Central memory CD4-positive, alpha-beta T cell (primary cell): ENCODE measurements at regions not wholly inside any gene's neighbourhood (a gene's known extent, or its start where the extent isn't known, plus 50 kb on each side); places are given as distances from the start of the nearest gene placed in this dataset.

Experiments used
- DNase-seq: peaks from one replicate; pipeline ENCODE4 v3.0.0; 2022

- no peak for DNase-seq
Observed at GRCh38 chr4:54915276-54915675, 210.1 kb downstream of the KDR start.

DNA sequence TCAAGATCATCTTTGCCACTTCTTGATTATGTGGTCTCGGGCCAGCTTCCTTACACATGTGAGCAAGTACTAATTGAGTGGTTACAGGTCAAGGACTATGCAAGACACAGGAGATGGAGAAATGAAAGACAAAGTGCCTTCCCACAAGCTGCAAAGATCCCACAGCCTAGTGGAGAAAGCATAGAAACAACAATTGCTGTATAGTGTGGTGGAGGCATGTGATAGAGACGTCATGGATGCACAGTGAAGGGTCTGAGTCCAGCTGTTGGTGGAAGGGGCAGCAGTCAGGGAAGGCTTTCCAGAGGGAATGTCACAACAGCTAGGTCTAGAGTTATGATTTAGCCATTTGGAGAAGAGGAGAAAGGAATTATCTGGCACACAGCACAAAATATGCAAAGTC, 210.6 kb downstream of the KDR start:
- no peak for DNase-seq

DNA sequence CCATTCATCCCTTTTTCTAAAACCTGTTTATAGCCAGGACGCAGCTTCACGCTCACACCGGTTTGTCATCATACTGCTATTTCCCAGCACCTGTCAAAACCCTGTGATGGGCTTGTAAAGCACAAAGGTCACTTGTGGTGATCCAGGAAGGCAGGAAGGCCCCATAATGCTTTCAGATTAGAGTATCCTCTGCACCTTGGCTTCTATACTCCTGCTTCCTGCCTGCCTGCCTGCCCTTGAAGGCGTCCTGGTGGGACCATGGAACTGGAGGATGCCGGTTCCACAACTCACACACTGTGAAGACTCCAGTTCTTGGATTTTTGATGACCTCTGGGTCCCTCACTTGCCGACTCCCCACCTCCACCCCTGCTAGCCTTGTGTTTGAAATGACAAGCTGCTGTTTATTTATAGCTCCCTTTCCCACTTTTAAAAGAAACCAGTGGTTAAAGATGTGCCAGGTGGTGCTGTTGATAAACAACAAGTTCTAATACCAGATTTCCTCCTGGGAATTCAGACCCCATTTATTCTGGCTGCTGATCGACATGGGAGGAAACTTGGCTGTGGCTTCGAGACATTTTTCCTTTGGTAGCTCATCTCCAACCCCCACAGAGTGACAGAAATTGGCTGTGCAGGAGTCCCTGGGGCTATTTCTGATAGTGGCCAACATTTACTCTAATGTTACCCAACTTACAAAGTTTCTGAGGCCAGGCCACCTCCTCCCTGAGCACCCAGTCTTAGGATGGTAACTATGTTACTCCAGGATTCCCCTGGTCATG, 211.5 kb downstream of the KDR start:
- DNase-seq, result no peak

DNA sequence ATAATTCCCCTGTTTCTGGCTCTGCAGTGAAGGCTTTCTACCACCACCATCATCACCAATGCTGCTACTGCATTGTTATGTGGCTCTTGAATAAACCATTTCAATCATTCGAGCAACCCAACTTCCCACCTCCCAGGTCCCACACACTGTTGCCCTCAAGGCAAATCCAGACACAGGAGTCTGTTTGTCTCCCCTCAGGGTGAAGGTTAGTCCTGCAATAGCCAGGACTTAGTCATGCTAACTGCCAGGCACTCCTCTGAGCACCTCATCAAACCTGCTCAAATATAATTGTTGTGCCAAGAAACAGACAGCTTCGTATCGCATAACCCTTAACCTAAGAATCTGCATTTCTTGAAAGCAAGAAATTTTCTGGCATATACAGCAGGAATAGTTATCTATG, 213.2 kb downstream of the KDR start:
- no peak for DNase-seq

GRCh38 chr4:54909961-54910360, 215.4 kb downstream of the KDR start:
- no peak for DNase-seq

DNA sequence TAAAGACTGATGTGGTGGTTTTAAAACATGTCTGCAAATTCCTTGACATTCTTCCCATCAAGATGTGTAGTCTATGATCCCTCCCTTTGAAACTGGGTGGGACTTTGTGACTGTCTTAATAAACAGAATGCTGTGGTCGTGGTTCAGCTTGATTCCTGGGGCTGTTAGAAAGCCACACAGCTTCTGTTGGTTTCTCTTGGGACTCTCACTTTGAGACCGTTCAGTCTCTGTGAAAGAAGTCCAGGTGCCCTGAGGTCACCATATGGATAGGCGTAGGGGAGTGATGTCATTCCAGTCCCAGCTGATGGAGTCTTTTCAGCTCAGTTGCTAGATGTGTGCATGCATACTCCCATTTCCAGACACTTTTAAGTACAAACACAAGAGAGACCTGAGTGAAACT, 216.6 kb downstream of the KDR start:
- no peak for DNase-seq

DNA sequence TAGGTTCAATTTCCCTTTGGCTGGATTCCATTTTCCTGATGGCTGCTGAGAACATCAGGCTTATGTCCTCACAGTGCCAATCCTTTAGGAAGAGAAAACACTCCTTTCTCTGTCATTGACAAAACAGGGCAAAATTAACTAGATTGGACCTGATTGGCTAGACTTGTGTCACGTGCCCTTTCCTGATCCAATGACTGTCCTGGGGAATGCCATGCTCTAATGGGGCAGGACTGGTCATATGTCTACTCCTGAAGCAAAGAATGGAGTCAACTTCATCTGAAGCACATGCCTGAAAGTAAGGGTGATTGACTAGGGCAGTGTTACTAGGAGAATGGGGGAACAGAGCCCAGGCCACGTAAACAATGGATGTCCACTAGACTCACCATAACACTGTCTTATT, 220.4 kb downstream of the KDR start:
- no peak for DNase-seq

DNA sequence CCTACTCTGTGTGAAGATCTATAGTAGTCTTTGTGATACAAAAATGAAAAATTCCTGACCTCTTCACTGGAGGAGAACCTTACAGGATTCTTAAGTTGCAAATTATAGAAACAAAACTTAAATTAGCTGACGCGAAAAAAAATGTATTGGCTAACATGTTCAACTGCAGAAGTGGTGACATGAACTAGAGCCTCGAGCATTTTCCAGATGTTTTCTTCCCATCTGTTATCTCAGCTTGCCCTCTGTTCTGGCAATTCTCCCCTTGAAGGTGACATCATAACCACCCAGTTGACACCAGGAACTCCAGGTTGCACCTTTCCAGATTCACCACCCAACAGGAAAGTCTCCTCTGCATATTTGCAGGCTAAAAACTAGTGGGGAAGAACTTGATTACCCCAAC, 222.4 kb downstream of the KDR start:
- no peak for DNase-seq

DNA sequence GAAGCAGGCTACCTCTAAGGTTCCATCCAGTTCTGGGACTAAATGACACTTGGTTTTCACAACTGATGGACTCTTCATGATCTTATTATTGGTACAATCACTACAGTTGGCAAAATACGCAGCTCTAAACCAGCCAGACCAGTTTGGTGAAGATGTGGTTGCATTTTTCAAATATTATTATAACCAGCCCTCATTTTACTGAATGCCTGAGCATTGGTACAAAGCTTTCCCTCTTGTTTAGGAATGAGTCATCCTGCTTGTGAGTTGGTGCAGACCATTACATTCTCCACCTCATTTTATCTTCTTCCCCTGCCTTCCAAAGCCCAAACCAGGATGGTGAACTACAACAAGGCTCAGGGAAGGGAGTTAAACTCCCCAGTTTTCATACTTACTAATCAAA, 223.1 kb downstream of the KDR start:
- DNase-seq, result no peak

DNA sequence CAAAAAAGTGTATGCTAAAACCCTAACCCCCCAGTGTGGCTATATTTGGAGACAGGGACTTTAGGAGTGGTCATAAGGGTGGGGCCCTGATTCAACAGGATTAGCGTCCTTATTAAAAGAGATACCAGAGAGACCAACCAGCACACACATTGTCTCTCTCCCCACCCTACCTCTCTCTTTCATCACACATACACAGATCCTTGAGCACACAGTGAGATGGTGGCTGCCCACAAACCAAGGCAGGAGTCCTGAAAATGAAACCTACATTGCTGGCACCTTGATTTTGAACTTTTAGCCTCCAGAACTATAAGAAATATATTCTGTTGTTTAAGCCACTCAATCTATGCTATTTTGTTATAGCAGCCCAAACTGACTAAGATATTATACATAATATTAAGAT, 224.2 kb downstream of the KDR start:
- no peak for DNase-seq

GRCh38 chr4:54898656-54899340, 226.6 kb downstream of the KDR start:
- DNase-seq, result no peak

GRCh38 chr4:54898056-54898562, 227.3 kb downstream of the KDR start:
- DNase-seq, result no peak

GRCh38 chr4:54897590-54897989, 227.8 kb downstream of the KDR start:
- no peak for DNase-seq

DNA sequence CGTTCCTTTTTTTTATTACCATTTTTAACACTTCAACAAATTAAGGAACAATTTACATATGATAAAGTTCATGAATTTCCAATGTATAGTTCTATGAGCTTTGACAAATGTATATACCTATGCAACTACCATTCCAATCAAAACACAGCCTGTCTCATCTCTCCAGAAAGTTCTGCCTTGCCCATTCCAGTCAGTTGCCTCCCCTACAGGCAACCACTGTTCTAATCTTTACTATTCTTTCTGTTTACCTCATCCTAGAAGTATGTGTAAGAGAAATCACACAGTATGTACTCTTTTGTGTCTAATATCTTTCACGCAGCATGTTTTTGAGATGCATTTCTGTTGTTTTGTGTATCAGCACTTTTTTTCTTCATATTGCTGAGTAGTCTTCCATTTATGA, 224.9 kb downstream of the KIT start:
- DNase-seq, result no peak

DNA sequence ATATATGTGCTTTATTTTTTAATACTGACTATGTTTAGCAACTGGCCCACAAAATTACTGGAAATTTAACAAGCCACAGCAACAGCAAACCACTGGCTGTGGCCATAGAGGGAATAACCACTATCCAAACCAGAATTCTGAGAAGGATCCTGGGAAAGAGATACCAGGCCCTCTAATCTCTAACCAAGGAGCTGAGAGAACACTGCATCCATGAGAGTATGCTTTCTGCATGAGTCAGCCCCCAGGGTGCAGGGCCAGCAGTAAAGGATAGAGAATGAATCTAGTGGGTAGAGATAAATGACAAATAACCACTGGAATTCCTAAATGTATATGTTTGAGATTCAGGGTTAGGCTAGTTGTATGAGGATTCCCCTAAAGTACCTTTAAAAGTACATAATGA, 221.8 kb downstream of the KIT start:
- no peak for DNase-seq

DNA sequence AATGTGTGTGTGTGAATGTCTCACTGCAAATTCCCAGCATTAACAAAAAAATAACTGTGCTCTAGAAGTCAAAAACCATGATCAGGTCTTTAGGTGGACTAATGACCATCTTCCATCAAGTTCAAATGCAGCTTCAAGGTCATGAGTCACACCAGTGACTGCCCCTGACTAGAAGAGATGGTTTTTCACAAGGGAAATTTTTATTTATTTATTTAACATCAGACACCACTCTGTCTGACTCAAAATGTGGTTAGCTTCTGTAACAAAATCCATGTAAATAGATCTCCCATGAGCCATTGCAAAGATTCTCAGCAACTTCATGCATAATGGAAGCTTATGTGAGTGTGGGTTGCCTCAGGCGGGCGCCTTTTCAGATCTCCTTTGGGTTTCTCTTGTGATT, 219.2 kb downstream of the KIT start:
- no peak for DNase-seq

DNA sequence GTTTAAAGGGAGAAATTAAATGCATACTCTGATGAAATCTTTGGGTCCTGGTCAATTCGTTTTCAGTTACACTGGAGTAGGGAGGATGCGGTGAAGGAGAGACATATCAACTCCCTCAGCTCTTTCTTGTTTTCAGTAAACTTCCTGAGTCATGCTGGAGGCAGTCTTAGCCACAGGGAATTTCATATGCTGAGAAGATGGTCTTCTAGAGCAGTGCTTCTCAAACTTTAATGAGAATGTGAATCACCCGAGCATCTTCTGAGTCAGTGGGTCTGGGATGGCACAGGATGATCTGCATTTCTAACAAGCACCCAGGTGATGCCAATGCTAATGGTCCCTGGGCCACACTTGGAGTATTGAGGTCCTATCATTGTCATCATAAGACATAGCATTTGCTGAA, 214.5 kb downstream of the KIT start:
- no peak for DNase-seq

DNA sequence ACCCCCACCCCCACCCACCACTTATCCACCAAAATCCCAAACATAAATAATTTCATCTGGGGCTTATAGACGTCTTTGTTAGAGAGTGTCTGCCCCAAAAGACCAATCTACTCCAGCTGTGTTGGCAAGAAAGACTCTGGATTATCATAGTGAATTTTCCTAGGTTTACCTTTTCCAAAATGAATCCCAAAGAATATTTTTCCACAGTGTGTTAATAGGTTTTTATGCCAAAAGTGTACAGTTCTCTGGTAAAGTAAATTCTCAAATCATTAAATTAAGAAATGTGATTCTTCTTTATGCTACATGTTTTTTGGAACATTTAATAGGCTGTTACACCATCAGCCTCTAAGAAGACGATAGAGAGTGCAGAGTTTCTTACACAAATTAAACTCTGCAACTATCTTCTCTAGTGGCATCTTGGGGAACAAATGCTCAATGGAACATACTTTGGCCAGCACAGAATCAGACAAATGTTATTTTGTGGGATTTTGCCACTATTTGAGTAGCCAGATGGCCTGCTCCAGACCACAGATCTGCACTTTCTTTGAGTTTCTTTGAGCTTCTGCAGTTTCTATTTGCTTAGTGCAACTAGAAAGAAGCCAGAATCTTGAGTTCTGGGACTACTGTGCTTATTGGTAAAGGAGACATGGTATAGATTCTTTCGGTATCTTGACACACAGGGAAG, 206.0 kb downstream of the KIT start:
- no peak for DNase-seq

DNA sequence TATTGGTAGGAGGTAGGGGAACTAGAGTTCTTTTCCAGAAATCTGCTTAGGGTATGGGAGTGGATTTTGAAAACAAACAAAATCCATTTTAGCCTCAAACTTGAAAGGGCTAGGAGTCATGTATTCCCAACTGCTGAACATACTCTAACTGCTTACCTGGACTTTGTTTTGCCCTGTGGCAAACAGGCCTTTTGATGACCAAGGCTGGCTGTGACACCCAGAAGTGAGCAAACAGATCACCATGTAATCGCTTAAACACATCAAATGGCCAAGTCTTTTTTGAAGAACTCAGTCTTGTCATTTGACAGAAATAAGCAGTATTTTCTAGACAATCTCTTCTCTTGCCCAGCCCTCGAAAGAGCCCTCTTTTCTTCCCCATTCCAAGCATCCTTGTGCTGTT, 203.4 kb downstream of the KIT start:
- DNase-seq, result no peak

- no peak for DNase-seq
Observed at GRCh38 chr4:54855191-54855854, 197.6 kb downstream of the KIT start.

DNA sequence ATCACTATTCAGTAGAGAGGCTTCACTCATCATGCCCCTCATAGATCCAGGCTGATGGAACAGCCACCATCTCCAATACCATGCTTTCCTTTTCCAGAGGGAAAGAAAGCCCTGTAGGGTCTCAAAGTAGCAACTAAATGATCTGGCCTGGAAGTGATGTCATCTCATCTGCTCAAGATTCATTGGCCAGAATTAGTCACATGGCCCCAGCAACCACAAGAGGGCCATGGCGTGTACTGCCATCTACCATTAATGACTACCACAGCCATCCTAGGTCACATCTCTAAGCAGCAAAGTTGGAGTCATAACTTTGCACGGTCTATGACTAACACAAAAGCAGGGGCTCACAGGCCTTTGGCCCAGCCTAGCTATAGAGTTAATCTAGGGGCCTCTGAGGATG, 194.8 kb downstream of the KIT start:
- no peak for DNase-seq

GRCh38 chr4:54852054-54852453, 194.3 kb downstream of the KIT start:
- DNase-seq, result no peak

DNA sequence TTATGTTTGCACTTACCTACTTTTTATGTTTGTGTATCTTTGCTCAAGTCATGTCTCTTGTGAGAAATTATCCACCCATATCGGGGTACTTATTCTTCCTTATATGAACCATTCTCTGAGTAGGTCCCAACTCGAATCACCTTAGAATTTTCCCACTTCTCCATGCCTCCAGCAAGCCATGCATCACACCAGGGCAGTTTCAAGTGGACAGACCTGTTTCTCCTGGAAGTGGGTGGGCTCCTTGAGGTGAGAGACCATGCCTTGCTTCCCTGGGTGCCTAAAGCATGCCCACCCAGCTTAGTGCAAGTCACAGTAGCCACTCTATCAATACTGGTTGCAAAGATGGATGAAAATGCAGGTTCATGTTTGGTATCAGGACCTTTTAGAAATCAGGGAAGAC, 187.2 kb downstream of the KIT start:
- DNase-seq, result no peak
